GM21360 (cell line): ENCODE measurements at regions not wholly inside any gene's neighbourhood (a gene's known extent, or its start where the extent isn't known, plus 50 kb on each side); places are given as distances from the start of the nearest gene placed in this dataset.
"Not testable (repeated sequence)": the region's sequence is repeated elsewhere in the genome, so short reads cannot be mapped to it uniquely, and the experiment has no call there.

Experiments used
- ATAC-seq: cut with Tn5 transposase; IDR thresholded peaks from one replicate; pipeline ENCODE4 v1.9.1; 2021; ENCODE audit warnings: mild to moderate bottlenecking, moderate library complexity; ENCODE audit not compliant: unreplicated experiment

DNA sequence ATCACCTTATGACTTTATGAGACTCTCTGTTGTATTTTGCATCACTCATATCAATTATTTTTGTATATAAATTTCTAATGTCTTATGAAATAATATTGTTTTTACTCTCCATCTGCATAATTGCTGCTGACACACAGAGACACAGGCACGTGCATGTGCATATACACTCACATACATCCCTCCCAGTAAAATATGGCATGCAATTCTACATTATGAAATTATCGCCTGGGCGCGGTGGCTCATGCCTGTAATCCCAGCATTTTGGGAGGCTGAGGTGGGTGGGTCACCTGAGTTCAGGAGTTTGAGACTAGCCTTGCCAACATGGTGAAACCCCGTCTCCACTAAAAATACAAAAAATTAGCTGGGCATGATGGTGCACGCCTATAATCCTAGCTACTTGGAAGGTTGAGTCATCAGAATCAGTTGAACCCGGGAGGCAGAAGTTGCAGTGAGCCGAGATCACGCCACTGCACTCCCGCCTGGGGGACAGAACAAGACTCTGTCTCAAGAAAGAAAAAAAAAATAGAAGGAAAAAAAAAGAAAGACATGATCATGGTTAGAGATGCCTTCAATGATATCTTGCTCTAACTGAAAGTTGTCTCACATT lies 96.7 kb upstream of the LUZP2 start:
- no peak for ATAC-seq

DNA sequence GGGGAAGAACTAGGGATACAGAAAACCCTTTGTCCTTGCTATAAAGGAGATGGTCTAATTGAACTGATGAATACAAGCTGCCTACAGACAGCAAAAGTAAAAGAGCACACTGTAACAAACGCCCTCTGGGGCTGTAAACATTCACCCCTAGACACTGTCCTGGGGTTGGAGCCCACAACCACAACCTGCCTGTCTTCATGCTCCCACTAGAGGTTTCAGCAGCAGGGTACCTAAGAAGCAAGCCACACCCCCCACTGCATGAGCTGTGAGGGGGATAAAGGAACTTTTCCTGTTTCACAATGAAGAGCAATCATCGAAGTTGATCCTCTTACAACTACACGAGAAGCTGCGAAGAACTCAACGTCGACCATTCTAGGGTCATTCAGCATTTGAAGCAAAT lies 90.5 kb upstream of the LUZP2 start:
- no peak for ATAC-seq

DNA sequence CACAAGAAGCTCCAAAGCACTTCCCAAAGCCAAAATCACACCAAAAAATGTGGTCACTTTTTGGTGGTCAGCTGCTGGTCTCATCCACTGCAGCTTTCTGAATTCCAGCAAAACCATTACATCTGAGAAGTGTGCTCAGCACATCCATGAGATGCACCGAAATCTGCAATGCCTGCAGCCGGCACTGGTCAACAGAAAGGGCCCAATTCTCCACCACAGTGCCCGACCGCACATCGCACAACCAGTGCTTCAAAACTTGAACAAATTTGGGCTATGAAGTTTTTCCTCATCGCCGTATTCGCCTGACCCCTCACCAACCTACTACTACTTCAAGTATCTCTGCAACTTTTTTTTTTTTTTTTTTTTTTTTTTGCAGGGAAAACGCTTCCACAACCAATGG lies 89.9 kb upstream of the LUZP2 start:
- ATAC-seq: no peak

DNA sequence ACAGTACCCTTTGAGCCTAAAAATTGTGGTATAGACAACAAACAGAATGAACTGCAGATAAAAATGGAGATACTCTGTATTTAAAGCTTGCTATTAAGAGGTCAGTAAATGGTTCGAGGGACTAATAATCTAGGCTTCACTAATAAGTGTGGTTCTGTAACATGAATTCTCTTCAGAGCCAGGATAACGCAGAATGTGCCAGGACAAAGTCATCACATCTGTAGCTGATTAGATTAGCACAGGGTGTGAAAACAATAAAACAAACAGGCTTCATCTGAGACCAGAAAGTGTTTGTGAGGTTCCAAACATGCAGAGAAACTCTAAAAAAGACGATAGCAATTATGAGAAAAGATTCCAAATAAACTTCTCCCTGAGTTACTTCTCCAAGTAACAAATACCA lies 89.1 kb upstream of the LUZP2 start:
- ATAC-seq: no peak

DNA sequence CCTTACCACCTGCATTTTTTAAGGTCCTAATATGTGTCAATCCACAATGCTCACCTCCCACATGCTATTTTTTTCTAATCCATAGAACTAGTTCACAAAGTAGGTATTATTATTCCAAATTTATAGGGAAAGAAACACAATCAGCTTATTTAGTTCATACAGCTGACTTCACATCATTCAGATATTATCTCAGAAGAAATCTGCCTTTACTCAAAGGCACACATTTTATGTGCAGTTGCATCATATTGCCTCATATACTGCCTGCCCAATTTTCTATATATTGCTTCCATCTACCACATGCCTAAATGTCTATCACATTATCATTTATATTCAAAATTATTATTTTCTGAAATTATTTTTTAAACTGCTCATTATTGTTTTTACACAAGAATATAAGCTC lies 88.7 kb upstream of the LUZP2 start:
- no peak for ATAC-seq

DNA sequence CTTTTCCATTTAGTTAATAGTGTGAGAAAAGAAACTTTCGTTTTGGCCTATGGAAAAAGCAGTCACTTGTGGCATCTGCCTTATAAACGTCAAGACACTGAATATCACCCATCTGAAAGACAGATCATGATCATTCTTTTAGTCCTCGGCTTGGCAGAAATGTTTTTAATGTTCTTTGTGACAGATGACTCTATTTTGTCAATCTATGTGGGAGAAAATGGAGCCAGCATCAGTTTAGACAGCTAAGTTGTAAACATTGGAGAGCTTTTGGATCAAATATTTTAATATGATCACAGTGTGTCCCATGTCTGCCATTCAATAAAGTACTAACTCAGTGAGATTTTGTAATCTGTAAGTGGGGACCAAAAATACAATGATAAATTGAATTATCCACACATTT lies 85.1 kb upstream of the LUZP2 start:
- ATAC-seq: no peak

DNA sequence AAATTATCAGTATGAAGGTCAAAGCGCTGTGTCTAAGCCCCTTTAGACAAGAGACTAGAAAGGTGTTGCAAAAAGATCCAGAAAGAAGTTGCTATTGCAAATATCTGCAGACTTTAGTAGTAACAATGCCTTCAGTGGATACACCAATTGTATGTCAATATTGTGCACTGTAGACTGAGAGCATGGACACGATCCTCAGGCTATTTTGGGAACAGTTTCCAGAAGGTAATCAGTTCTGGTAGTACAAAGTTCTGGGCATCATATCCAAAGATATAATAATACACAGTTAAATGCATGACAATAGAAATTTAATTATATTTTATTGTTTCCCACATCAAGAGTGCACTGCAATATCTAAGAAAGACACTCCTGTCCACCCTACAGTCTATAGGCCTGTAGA lies 84.1 kb upstream of the LUZP2 start:
- no peak for ATAC-seq

DNA sequence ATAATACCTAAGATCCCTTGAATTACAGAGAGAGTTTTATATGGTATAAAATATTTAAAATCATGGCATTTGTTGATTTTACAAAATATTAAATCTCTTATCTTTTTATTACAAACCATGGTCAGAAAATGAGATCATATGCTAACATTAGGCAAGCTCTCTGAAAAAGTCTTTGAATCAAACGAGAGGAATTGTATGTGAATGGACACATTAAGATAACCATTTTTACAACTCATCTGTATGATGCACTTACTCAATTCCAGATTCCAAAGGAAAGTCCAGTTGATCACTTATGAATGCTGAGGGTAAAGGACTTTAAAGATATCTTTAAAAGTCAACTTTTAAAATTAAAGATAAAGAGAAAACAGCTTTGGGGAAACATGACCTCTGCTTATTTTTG lies 83.5 kb upstream of the LUZP2 start:
- no peak for ATAC-seq

DNA sequence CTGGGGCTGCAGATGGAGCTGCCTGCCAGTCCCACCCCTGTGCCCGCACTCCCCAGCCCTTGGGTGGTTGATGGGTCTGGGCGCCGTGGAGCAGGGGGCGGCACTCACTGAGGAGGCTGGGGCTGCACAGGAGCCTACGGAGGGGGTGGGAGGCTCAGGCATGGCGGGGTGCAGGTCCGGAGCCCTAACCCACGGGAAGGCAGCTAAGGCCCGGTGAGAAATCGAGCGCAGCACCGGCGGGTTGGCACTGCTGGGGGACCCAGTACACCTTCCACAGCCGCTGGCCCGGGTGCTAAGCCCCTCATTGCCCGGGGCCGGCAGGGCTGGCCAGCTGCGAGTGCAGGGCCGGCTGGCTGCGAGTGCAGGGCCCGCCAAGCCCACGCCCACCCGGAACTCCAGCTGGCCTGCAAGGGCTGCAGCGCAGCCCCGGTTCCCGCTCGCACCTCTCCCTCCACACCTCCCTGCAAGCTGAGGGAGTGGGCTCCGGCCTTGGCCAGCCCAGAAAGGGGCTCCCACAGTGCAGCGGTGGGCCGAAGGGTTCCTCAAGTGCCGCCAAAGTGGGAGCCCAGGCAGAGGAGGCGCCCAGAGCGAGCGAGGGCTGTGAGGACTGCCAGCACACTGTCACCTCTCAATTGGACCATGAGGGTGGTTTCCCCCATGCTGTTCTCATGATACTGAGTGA lies 80.8 kb upstream of the LUZP2 start:
- ATAC-seq: not testable (repeated sequence)

DNA sequence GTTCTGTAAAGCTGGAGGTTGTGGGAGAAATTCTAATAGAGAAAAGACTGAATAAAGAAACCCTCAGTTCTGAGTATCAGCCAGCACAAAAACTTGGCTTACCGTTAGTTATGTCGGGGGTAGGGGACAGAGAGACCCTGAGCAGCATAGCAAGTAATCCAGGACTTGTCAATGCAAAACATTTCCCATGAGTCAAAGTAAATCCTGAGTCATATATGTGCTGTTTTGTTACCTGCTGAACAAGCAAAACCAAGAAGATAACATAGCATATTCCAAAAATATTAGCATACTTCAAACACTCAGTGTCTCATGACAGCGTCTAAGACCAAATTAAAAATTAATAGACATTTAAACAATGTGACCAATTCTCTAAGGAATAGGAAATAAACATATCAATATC lies 75.1 kb upstream of the LUZP2 start:
- no peak for ATAC-seq

DNA sequence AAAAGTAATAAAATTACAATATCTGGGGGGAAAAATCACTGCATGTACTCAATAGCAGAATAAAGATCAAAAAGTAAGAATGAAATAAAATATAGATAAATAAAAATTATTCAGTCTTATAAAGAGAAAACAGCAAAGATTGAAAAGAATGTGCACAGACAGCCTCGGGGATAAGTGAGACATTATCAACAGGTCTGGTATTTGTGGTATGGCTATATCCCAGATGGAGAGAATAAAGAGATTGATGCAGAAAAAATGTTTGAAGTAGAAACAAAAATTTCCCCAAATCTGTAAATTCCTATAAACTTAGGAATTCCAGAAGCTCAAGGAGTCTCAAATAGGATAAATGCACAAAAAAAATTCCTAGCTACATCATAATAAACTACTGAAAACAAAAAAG lies 74.5 kb upstream of the LUZP2 start:
- ATAC-seq: no peak

DNA sequence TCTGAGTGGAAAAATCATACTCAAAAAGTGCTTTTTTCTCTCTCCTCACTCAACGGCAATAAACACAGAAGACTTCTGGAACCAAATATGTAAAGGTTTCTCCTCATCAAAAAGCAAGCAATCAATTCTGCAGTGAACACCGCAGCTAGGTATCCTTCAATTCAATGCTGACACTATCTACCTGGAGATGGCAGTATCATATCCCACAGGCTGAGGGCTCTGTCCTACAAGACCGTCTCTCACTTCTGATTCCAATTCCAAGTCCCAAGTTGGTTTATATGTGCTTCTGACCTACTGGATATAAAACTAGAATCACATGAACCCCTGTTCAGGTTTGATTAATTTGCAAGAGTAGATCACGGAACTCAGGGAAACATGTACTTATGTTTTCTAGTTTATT lies 59.7 kb upstream of the LUZP2 start:
- no peak for ATAC-seq
